ENCODE measurements at regions not wholly inside any gene's neighbourhood (a gene's known extent, or its start where the extent isn't known, plus 50 kb on each side); places are given as distances from the start of the nearest gene placed in this dataset.

DNA sequence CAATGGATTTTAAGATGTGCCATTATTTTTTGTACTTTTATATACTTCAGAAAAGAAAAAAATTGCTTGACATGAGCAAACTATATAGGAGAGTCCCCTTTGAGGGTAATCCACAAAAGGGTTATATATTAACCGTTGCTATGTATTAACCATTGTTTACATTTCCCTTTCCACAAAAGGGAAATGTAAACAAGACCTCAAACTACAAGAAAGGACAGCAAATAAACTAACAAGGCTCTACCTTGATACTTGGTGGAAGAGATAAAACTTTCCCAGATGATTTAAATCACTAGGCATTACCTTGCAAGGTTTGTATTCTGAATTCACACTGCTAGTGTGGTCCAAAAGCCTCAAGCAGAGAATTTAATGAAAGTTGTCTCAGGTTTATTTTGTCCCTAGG lies 616.3 kb upstream of the BCHE start:
- ATAC-seq: no peak
- Mint-ChIP-seq H3K4me1 (no peaks in the 10 kb centered on the region), H3K4me3 (no peak overlapping the region), H3K27me3 (no peaks in the 10 kb centered on the region), H3K27ac (no peak overlapping the region), H3K36me3 (ENCODE audit: low read depth) (no peaks in the 10 kb centered on the region), H3K9me3 (ENCODE audit: low read depth) (peaks cover 9% of the 10 kb centered on the region)
- CTCF ChIA-PET: no interaction called here
- POLR2A ChIA-PET: no interaction called here
- intact Hi-C loops (cut with DNase I, micrococcal nuclease): no loop called here
- no peak for DNase-seq

DNA sequence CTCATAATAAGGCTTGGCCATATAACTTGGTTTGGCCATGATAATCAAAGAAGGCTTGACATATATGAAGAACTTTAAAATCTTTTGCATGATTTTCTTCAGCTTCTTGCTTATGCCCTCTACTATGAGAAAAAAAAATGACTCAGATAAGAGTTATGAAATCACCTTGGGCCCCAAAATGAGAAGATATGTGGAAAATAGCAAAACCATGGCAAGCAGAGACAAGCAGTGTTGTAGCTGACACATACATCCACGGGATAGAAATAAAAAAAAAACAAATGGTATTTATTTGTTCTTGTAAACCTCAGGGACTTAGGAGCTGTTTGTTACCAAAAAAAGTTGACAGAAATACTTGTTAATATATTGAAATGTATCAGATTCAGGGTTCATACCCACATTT lies 614.8 kb upstream of the BCHE start:
- no peak for DNase-seq
- Mint-ChIP-seq H3K27me3 (no peaks in the 10 kb centered on the region), H3K4me1 (no peaks in the 10 kb centered on the region), H3K4me3 (no peak overlapping the region), H3K27ac (no peak overlapping the region), H3K9me3 (ENCODE audit: low read depth) (peaks cover 6% of the 10 kb centered on the region), H3K36me3 (ENCODE audit: low read depth) (no peaks in the 10 kb centered on the region)
- ChIA-PET POLR2A (no interaction called here), CTCF (no interaction called here)
- intact Hi-C loops (cut with DNase I, micrococcal nuclease): no loop called here
- no peak for ATAC-seq

DNA sequence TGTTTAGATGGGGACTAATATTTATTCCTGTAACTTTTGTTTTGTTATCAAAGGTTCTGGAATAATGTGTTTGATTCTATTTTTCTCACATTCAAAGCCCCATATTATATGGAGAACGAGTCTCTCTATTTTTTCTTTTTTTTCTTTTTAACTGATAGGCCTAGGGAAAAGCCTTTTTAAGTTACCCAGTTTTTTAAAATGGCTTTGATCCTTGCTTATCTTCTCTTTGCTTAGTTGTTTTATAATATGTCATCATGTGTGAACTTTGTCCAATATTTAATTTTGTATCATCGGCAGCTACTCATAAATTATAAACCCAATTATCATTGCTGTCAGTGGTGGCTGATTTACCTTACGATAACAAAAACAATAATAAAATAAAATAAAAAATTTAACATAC lies 610.3 kb upstream of the BCHE start:
- Mint-ChIP-seq H3K4me1 (no peaks in the 10 kb centered on the region), H3K27me3 (no peaks in the 10 kb centered on the region), H3K27ac (no peak overlapping the region), H3K4me3 (no peak overlapping the region), H3K36me3 (ENCODE audit: low read depth) (no peaks in the 10 kb centered on the region), H3K9me3 (ENCODE audit: low read depth) (peaks cover 4% of the 10 kb centered on the region)
- POLR2A ChIA-PET: no interaction called here
- CTCF ChIA-PET: no interaction called here
- intact Hi-C loops (cut with DNase I, micrococcal nuclease): no loop called here
- ATAC-seq (no peak), DNase-seq (no peak)

DNA sequence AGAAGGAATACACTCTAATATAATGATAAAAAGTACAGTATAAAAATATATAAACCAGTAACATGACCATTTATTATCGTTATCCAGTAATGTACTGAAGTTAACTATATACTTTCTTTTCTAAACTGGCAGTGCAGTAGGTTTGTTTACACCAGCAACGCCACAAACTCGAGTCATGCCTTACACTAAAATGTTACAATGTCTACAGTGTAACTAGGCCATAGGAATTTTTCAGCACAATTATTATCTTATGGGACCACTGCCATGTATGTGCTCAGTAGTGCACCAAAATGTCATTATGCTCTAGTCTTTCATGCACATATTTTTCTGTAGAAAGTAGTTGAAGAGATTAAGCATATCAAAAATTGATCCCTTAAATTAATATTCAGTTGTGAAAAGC lies 609.8 kb upstream of the BCHE start:
- Mint-ChIP-seq H3K27me3 (no peaks in the 10 kb centered on the region), H3K4me3 (no peak overlapping the region), H3K36me3 (ENCODE audit: low read depth) (no peaks in the 10 kb centered on the region), H3K9me3 (ENCODE audit: low read depth) (peaks cover 4% of the 10 kb centered on the region), H3K27ac (no peak overlapping the region), H3K4me1 (no peaks in the 10 kb centered on the region)
- ATAC-seq (no peak), DNase-seq (no peak)
- intact Hi-C loops (cut with DNase I, micrococcal nuclease): no loop called here
- ChIA-PET POLR2A (no interaction called here), CTCF (no interaction called here)

DNA sequence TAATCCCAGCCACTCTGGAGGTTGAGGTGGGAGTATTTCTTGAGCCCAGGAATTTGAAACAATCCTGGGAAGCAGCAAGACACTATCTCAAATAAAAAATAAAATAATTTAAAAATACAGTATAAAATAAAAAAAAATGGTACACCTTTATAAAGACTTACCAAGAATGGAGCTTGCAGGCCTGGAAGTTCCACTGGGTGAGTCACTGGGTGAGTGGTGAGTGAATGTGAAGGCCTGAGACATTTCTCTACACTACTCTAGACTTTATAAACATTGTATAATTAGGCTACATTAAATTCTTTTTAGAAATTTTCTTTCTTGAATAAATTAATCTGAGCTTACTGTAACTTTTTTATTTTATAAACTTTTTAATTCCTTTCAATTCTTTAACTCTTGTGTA lies 609.1 kb upstream of the BCHE start:
- no peak for ATAC-seq
- intact Hi-C loops (cut with DNase I, micrococcal nuclease): no loop called here
- H3K27ac Mint-ChIP-seq: no peak overlapping the region
- ChIA-PET POLR2A (no interaction called here), CTCF (no interaction called here)
- no peaks in the 10 kb centered on the region for H3K36me3 Mint-ChIP-seq (ENCODE audit: low read depth)
- peaks cover 4% of the 10 kb centered on the region for H3K9me3 Mint-ChIP-seq (ENCODE audit: low read depth)
- H3K4me1 Mint-ChIP-seq: no peaks in the 10 kb centered on the region
- no peak for DNase-seq
- no peaks in the 10 kb centered on the region for H3K27me3 Mint-ChIP-seq
- H3K4me3 Mint-ChIP-seq: no peak overlapping the region

DNA sequence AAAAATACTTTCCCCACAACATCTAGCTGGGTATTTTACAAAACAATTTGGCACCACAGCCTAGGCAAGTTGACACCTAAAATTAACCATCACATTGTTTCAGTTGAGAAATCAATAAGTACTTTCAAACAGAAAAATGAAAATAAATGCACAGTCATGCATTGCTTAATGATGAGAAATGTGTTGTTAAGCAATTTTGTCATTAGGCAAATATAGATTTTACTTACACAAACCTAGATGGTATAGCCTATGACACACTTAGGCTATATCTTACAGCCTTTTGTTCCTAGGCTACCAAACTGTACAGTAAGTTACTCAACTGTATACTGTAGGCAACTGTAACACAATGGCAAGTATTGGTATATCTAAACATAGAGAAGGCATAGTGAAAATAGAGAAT lies 608.6 kb upstream of the BCHE start:
- Mint-ChIP-seq H3K27ac (no peak overlapping the region), H3K27me3 (no peaks in the 10 kb centered on the region), H3K4me1 (no peaks in the 10 kb centered on the region), H3K4me3 (no peak overlapping the region), H3K36me3 (ENCODE audit: low read depth) (no peaks in the 10 kb centered on the region), H3K9me3 (ENCODE audit: low read depth) (peaks cover 4% of the 10 kb centered on the region)
- ATAC-seq (no peak), DNase-seq (no peak)
- ChIA-PET POLR2A (interaction anchor here (0.5 kb wide), 1 partner anchor 51 kb away, joined by 8 read pairs; no protein-coding TSS in a partner anchor), CTCF (no interaction called here)
- intact Hi-C loops (cut with DNase I, micrococcal nuclease): no loop called here

DNA sequence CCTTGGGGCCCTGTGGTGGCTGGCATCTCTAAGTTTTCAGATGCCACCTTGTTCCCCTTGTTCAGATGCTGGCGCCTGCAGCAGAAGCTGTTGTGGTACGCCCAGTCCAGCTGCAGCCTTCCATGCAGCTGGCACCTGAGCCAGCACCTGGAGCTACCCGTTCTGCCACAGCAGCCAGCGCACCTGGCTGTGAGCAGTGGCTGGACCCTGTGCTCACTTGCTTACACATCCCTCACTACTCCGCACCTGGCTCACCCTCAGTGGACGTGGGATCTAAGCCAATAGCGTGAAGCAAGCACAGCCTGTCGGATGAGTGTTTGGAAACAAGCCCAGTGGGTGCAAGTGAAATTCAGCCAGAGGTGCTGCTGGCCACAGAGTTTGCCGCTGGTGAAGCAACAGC lies 607.5 kb upstream of the BCHE start:
- H3K4me1 Mint-ChIP-seq: no peaks in the 10 kb centered on the region
- H3K36me3 Mint-ChIP-seq (ENCODE audit: low read depth): no peaks in the 10 kb centered on the region
- POLR2A ChIA-PET: interaction anchor here (0.6 kb wide), 1 partner anchor 319 kb away, joined by 3 read pairs; no protein-coding TSS in a partner anchor
- H3K9me3 Mint-ChIP-seq (ENCODE audit: low read depth): peaks cover 4% of the 10 kb centered on the region
- no peak overlapping the region for H3K4me3 Mint-ChIP-seq
- no peak for ATAC-seq
- intact Hi-C loops (cut with DNase I, micrococcal nuclease): no loop called here
- CTCF ChIA-PET: no interaction called here
- DNase-seq: no peak
- H3K27ac Mint-ChIP-seq: no peak overlapping the region
- H3K27me3 Mint-ChIP-seq: no peaks in the 10 kb centered on the region

DNA sequence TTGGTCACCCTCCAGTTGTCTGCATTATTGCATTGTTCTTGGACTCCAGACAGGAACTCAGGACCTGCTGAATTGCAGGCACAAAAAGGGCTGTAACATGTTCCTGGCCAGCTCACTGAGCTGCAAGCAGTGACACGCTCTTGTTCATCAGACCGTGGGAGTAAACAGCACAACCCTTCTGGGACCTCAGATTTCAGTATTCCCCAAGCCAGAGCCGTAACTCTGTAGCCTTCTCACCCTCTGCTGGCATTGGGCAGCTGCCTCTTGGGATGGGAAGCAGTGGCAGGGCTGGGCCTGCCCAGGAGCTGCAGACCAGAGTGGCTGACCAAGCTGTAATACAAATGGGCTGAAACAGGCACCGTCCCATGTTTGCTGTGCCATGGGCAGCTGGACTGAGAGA lies 607.1 kb upstream of the BCHE start:
- POLR2A ChIA-PET: interaction anchor here (0.6 kb wide), 1 partner anchor 319 kb away, joined by 3 read pairs; no protein-coding TSS in a partner anchor
- Mint-ChIP-seq H3K4me3 (no peak overlapping the region), H3K27me3 (no peaks in the 10 kb centered on the region), H3K36me3 (ENCODE audit: low read depth) (no peaks in the 10 kb centered on the region), H3K9me3 (ENCODE audit: low read depth) (peaks cover 4% of the 10 kb centered on the region), H3K4me1 (no peaks in the 10 kb centered on the region), H3K27ac (no peak overlapping the region)
- no peak for DNase-seq
- CTCF ChIA-PET: no interaction called here
- intact Hi-C loops (cut with DNase I, micrococcal nuclease): no loop called here
- no peak for ATAC-seq

DNA sequence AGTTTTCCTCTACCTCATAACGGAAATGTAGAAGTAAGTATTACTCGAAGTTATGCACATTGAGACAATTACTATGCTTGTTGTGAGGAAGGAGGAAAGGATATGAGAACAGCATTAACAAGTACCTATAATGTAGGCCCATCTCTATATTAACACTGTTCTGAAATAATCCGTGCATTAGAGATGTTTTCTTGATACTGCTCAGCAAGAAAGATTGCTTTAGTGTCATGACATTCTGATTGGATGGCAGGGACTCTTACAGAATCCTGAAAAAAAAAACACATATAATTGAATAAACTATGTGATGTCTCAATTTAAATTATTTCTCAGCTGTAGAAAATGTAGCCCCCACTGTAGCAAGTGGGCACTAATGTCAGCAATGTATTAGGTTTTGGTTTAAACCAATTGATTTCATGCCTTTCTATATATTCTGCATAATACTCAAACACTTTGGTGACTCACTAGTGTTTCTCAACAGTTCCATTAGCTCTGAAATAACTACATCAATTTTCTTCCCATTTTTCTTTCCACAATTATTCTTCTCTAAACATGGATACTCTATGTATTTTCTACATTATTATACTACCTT lies 598.3 kb upstream of the BCHE start:
- Mint-ChIP-seq H3K36me3 (ENCODE audit: low read depth) (no peaks in the 10 kb centered on the region), H3K27me3 (no peaks in the 10 kb centered on the region), H3K27ac (no peak overlapping the region), H3K9me3 (ENCODE audit: low read depth) (peaks cover 5% of the 10 kb centered on the region), H3K4me1 (no peaks in the 10 kb centered on the region), H3K4me3 (no peak overlapping the region)
- ChIA-PET POLR2A (no interaction called here), CTCF (no interaction called here)
- ATAC-seq (no peak), DNase-seq (no peak)
- intact Hi-C loops (cut with DNase I, micrococcal nuclease): no loop called here

DNA sequence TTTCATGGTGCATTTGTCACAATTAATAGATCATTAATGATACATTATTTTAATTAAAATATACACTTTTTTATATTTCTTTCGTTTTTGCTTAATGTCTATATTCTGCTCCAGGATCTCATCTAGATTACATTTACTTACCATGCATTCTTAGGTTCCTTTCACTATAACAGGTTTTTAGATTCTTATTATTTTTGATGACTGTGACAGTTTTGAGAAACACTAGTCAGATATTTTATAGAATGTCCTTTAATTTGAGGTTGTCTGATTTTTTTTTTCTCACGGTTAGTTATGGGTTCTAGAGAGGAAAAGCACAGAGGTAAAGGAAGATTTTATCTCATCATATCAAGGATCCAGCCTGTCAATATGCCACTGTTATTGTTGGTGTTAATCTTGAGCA lies 595.8 kb upstream of the BCHE start:
- ChIA-PET CTCF (no interaction called here), POLR2A (no interaction called here)
- Mint-ChIP-seq H3K4me1 (no peaks in the 10 kb centered on the region), H3K4me3 (no peak overlapping the region), H3K27ac (no peak overlapping the region), H3K27me3 (no peaks in the 10 kb centered on the region), H3K9me3 (ENCODE audit: low read depth) (peaks cover 5% of the 10 kb centered on the region), H3K36me3 (ENCODE audit: low read depth) (no peaks in the 10 kb centered on the region)
- intact Hi-C loops (cut with DNase I, micrococcal nuclease): no loop called here
- no peak for ATAC-seq
- no peak for DNase-seq

DNA sequence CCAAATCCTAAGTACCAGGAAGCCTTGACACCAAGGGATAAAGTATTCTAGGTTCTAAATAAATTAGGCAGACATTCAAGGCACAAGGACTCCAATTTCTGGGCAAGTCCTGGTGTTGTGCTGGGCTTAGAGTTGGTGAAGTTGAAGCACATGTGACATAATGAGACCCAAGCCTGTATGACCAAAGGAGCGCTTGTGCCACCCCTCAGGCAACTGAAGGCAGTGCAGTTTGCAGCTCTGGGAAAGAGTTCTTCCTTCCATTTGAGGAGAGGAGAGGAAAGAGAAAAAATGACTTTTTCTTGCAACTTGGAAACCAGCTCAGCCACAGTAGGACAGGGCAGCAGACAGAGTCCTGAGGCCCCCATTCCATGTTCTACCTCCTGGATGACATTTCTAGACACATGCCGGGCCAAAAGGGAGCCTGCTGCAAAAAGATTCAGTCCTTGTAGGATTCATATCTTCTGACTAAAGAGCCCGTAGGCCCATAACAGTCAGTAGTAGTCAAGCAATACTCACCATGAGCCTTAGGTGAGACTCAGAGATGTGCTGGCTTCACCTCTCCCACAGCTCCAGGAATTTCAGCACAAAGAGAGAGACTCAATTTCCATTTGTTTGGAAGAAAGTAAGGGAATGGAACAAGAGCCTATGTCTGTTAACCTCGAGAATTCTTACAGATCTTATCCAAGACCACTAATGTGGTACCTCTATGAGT lies 588.8 kb upstream of the BCHE start:
- CTCF ChIA-PET: no interaction called here
- H3K27ac Mint-ChIP-seq: no peak overlapping the region
- no peak overlapping the region for H3K4me3 Mint-ChIP-seq
- POLR2A ChIA-PET: no interaction called here
- no peak for ATAC-seq
- intact Hi-C loops (cut with DNase I, micrococcal nuclease): no loop called here
- H3K27me3 Mint-ChIP-seq: no peaks in the 10 kb centered on the region
- DNase-seq: no peak
- no peaks in the 10 kb centered on the region for H3K4me1 Mint-ChIP-seq
- H3K9me3 Mint-ChIP-seq (ENCODE audit: low read depth): peaks cover 7% of the 10 kb centered on the region
- no peaks in the 10 kb centered on the region for H3K36me3 Mint-ChIP-seq (ENCODE audit: low read depth)

DNA sequence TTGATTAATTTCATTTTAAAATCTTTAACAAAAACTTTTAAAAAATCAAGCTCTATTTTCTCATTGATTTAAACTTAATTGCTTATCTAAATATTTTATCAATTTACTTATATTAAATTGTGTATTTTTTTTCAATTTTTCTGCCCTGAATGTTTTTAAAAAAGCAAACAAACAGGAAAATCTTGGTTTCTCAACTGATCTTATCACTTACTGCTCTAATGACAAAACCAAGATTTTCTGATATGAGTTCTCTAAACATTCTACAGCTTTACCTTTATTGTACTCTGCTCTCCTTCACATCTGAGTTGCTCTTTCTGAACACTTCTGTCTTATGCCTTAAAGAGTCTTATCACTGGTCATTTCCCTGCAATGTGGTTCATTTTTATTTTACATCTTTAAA lies 587.8 kb upstream of the BCHE start:
- intact Hi-C loops (cut with DNase I, micrococcal nuclease): no loop called here
- Mint-ChIP-seq H3K36me3 (ENCODE audit: low read depth) (no peaks in the 10 kb centered on the region), H3K9me3 (ENCODE audit: low read depth) (peaks cover 11% of the 10 kb centered on the region), H3K27me3 (no peaks in the 10 kb centered on the region), H3K4me1 (no peaks in the 10 kb centered on the region), H3K27ac (no peak overlapping the region), H3K4me3 (no peak overlapping the region)
- ChIA-PET CTCF (no interaction called here), POLR2A (no interaction called here)
- DNase-seq: no peak
- no peak for ATAC-seq

Data from activated CD4-positive, alpha-beta T cell treated with anti-CD3 and anti-CD28 coated beads for 36 hours (primary cell).